K562 (cell line): ENCODE measurements at regions not wholly inside any gene's neighbourhood (a gene's known extent, or its start where the extent isn't known, plus 50 kb on each side); places are given as distances from the start of the nearest gene placed in this dataset.

Experiments
- GMEB1 ChIP-seq: fragments of 250-450 bp; sonication (Bioruptor Pico); IDR thresholded peaks from 2 replicates; pipeline ENCODE4 v1.4.0; 2020; ENCODE audit warnings: mild to moderate bottlenecking
- NR2C2 ChIP-seq, 2 experiments: fragments of 200-800 bp in 1 of 2; sonication (Bioruptor generic) in 1 of 2; sonication (generic) in 1 of 2; formaldehyde crosslinking in 1 of 2; IDR thresholded peaks; 2 replicates each; pipeline versions ENCODE4 v1.6.1 to v1.8.0; 2016 to 2022; ENCODE audit warnings: mild to moderate bottlenecking in 1 of 2, missing compliant biosample characterization in 1 of 2, missing genetic modification characterization in 1 of 2, missing genetic modification reagents in 1 of 2
- ZNF785 ChIP-seq: fragments of 250-450 bp; sonication (Bioruptor Pico); IDR thresholded peaks from 2 replicates; pipeline ENCODE4 v1.4.0; 2020; ENCODE audit warnings: mild to moderate bottlenecking
- TF ChIP-seq, protein P1 (sequence below), 3 experiments: IDR thresholded peaks in 2 of 3; conservative IDR thresholded peaks in 1 of 3; 2 replicates each; pipeline ENCODE4 v1.5.1; 2011 to 2012; ENCODE audit warnings: low read length in 3 of 3, mild to moderate bottlenecking in 3 of 3, control low read depth in 2 of 3, improper control_type of control experiment in 1 of 3, inconsistent platforms in 1 of 3, low read depth in 1 of 3, mixed read lengths in 1 of 3, moderate library complexity in 1 of 3; ENCODE audit not compliant: insufficient read depth in 2 of 3

- TF ChIP-seq ZNF785 (CRISPR knock-in tag) = no peak
- TF ChIP-seq, protein P1, sequence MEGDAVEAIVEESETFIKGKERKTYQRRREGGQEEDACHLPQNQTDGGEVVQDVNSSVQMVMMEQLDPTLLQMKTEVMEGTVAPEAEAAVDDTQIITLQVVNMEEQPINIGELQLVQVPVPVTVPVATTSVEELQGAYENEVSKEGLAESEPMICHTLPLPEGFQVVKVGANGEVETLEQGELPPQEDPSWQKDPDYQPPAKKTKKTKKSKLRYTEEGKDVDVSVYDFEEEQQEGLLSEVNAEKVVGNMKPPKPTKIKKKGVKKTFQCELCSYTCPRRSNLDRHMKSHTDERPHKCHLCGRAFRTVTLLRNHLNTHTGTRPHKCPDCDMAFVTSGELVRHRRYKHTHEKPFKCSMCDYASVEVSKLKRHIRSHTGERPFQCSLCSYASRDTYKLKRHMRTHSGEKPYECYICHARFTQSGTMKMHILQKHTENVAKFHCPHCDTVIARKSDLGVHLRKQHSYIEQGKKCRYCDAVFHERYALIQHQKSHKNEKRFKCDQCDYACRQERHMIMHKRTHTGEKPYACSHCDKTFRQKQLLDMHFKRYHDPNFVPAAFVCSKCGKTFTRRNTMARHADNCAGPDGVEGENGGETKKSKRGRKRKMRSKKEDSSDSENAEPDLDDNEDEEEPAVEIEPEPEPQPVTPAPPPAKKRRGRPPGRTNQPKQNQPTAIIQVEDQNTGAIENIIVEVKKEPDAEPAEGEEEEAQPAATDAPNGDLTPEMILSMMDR (IDR thresholded peaks at IDR 0.05 in 2 of 3, conservative IDR thresholded peaks at IDR 0.05 in 1 of 3; ENCODE audit: insufficient read depth in 2 of 3, low read depth in 1 of 3, low read length in 3 of 3) = no peak
- TF ChIP-seq NR2C2 (CRISPR knock-in tag; IDR thresholded peaks at IDR 0.05) = no peak
- TF ChIP-seq NR2C2 (tag; IDR thresholded peaks at IDR 0.05) = no peak
- no peak for TF ChIP-seq GMEB1 (CRISPR knock-in tag)
Measured at GRCh38 chr2:210971431-210971830, 415.0 kb downstream of the CPS1 start.
